ENCODE measurements at regions not wholly inside any gene's neighbourhood (a gene's known extent, or its start where the extent isn't known, plus 50 kb on each side); places are given as distances from the start of the nearest gene placed in this dataset.

- H3K27me3 ChIP-seq (replicated peaks; ENCODE audit: insufficient read depth, low read depth, low read length, poor library complexity), result no peaks in the 10 kb centered on the region
- no peak overlapping the region for H3K4me3 ChIP-seq (ENCODE audit: low read depth, low read length, poor library complexity, severe bottlenecking)
- ChIA-PET CTCF (no interaction called here), POLR2A (ENCODE audit: low non-redundant PET) (no interaction called here)
- BruUV-seq (replicated peaks), result no TSS peak
- no peaks in the 10 kb centered on the region for H3K4me1 ChIP-seq (ENCODE audit: insufficient read depth, low read length, poor library complexity, severe bottlenecking)
- DNase-seq (ENCODE audit: low spot score), result no peak
- H3K36me3 ChIP-seq (ENCODE audit: insufficient read depth, low read length, poor library complexity, severe bottlenecking), result no peaks in the 10 kb centered on the region
- no peak overlapping the region for H3K27ac ChIP-seq (ENCODE audit: low read depth, low read length, poor library complexity, severe bottlenecking)
- intact Hi-C loops (cut with micrococcal nuclease; ENCODE audit: unreplicated experiment), result no loop called here
- no peaks in the 10 kb centered on the region for H3K9me3 ChIP-seq (ENCODE audit: low read depth, low read length, poor library complexity, severe bottlenecking)
- TF ChIP-seq CTCF (conservative IDR thresholded peaks at IDR 0.05; ENCODE audit: low read depth, low read length) (no peak), EZH2 (IDR thresholded peaks at IDR 0.05; ENCODE audit: borderline replicate concordance, low read depth, low read length, poor library complexity, severe bottlenecking) (no peak)
These were observed 154.2 kb upstream of the TSLP start for GRCh38 chr5:110917161-110917875.

DNA sequence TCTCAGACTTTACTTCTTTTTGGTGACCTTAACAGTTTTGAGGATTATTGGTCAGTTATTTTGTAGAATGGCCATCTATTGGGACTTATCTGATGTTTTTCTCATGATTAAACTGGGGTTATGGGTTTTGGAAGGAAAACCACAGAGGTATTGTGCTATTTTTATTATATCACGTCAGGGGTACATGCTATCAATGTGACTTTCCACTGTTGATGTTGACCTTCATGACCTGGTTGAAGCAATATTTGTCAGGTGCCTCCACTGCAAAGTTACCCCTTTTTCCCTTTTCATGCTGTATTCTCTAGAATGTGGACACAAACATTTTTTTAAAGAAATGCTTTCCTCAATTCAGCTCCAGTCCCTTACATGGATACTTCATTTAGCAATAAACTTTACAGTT, 152.8 kb upstream of the TSLP start:
- intact Hi-C loops (cut with micrococcal nuclease; ENCODE audit: unreplicated experiment), result no loop called here
- H3K4me1 ChIP-seq (ENCODE audit: insufficient read depth, low read length, poor library complexity, severe bottlenecking), result no peaks in the 10 kb centered on the region
- ChIA-PET CTCF (no interaction called here), POLR2A (ENCODE audit: low non-redundant PET) (no interaction called here)
- no peak overlapping the region for H3K4me3 ChIP-seq (ENCODE audit: low read depth, low read length, poor library complexity, severe bottlenecking)
- no peaks in the 10 kb centered on the region for H3K36me3 ChIP-seq (ENCODE audit: insufficient read depth, low read length, poor library complexity, severe bottlenecking)
- TF ChIP-seq CTCF (conservative IDR thresholded peaks at IDR 0.05; ENCODE audit: low read depth, low read length), result no peak
- no TSS peak for BruUV-seq (replicated peaks)
- no peak overlapping the region for H3K27ac ChIP-seq (ENCODE audit: low read depth, low read length, poor library complexity, severe bottlenecking)
- no peaks in the 10 kb centered on the region for H3K27me3 ChIP-seq (replicated peaks; ENCODE audit: insufficient read depth, low read depth, low read length, poor library complexity)
- no peak for DNase-seq (ENCODE audit: low spot score)
- H3K9me3 ChIP-seq (ENCODE audit: low read depth, low read length, poor library complexity, severe bottlenecking), result no peaks in the 10 kb centered on the region

DNA sequence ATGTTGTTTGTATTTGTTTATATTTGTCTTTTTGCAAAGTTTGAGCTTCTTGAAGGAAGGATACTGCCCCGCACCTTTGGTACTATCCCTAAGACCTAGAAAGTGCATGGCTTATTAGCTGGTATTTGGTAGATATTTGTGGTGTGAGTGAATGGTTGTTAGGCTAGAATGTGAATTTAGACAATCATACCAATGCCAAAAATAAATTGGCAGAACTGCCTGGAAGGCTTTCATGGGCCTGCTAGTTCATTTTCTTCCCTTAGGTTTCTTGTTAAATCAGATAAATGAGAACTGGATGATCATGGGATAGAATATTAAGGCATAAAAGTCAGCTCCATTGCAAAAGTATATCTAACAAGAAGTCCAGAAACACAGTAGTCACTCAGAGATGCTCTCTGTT, 147.5 kb upstream of the TSLP start:
- DNase-seq (ENCODE audit: low spot score), result no peak
- H3K27ac ChIP-seq (ENCODE audit: low read depth, low read length, poor library complexity, severe bottlenecking), result no peak overlapping the region
- ChIA-PET CTCF (no interaction called here), POLR2A (ENCODE audit: low non-redundant PET) (no interaction called here)
- H3K27me3 ChIP-seq (replicated peaks; ENCODE audit: insufficient read depth, low read depth, low read length, poor library complexity), result no peaks in the 10 kb centered on the region
- H3K4me1 ChIP-seq (ENCODE audit: insufficient read depth, low read length, poor library complexity, severe bottlenecking), result no peaks in the 10 kb centered on the region
- no peak for TF ChIP-seq EZH2 (IDR thresholded peaks at IDR 0.05; ENCODE audit: borderline replicate concordance, low read depth, low read length, poor library complexity, severe bottlenecking)
- TF ChIP-seq CTCF (conservative IDR thresholded peaks at IDR 0.05; ENCODE audit: low read depth, low read length), result no peak
- no peaks in the 10 kb centered on the region for H3K9me3 ChIP-seq (ENCODE audit: low read depth, low read length, poor library complexity, severe bottlenecking)
- intact Hi-C loops (cut with micrococcal nuclease; ENCODE audit: unreplicated experiment), result no loop called here
- H3K4me3 ChIP-seq (ENCODE audit: low read depth, low read length, poor library complexity, severe bottlenecking), result no peak overlapping the region
- no TSS peak for BruUV-seq (replicated peaks)
- no peaks in the 10 kb centered on the region for H3K36me3 ChIP-seq (ENCODE audit: insufficient read depth, low read length, poor library complexity, severe bottlenecking)
